Thyroid gland (tissue), 4 donors: ENCODE measurements at regions not wholly inside any gene's neighbourhood (a gene's known extent, or its start where the extent isn't known, plus 50 kb on each side); places are given as distances from the start of the nearest gene placed in this dataset.

Source experiments
- POLR2A ChIP-seq, 2 donors: fragments of 450-650 bp; IDR thresholded peaks; one replicate each; pipeline ENCODE4 v1.6.1; 2017; ENCODE audit warnings: antibody characterized with exemption in 2 of 2, mild to moderate bottlenecking in 2 of 2, moderate library complexity in 1 of 2
- TF ChIP-seq, protein P1 (sequence below), 6 experiments: fragments of 200-600 bp in 3 of 6; fragments of 450-650 bp in 3 of 6; sonication (generic) in 3 of 6; IDR thresholded peaks; one replicate each; pipeline ENCODE4 v1.5.1; 2016 to 2019; ENCODE audit warnings: antibody characterized with exemption in 6 of 6, mild to moderate bottlenecking in 2 of 6, inconsistent platforms in 1 of 6, moderate library complexity in 1 of 6

DNA sequence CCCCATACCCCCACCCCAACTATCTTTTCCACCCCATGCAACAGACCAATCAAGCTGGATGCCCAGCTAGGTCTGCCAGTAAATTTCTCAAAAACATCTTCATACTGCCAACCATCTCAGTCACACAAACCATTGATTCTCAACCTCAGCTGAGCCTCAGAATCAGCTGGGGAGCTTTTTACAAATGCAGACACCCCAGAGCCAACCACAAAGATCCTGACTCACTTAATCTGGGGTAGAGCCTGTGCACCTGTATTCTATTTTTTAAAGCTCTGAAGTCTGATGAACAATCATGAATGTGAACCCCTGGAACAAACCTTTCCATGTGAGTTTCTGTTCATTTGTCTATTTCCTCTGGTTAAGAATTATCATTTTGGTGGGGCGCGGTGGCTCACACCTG is 66.0 kb downstream of the ZNF281 start:
- TF ChIP-seq, protein P1, sequence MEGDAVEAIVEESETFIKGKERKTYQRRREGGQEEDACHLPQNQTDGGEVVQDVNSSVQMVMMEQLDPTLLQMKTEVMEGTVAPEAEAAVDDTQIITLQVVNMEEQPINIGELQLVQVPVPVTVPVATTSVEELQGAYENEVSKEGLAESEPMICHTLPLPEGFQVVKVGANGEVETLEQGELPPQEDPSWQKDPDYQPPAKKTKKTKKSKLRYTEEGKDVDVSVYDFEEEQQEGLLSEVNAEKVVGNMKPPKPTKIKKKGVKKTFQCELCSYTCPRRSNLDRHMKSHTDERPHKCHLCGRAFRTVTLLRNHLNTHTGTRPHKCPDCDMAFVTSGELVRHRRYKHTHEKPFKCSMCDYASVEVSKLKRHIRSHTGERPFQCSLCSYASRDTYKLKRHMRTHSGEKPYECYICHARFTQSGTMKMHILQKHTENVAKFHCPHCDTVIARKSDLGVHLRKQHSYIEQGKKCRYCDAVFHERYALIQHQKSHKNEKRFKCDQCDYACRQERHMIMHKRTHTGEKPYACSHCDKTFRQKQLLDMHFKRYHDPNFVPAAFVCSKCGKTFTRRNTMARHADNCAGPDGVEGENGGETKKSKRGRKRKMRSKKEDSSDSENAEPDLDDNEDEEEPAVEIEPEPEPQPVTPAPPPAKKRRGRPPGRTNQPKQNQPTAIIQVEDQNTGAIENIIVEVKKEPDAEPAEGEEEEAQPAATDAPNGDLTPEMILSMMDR (IDR thresholded peaks at IDR 0.05) = no peak
- no peak for TF ChIP-seq POLR2A (IDR thresholded peaks at IDR 0.05)
